GM21723 (cell line): ENCODE measurements at regions not wholly inside any gene's neighbourhood (a gene's known extent, or its start where the extent isn't known, plus 50 kb on each side); places are given as distances from the start of the nearest gene placed in this dataset.

Experiments
- ATAC-seq: cut with Tn5 transposase; IDR thresholded peaks from one replicate; pipeline ENCODE4 v1.9.1; 2021; ENCODE audit warnings: mild to moderate bottlenecking, moderate library complexity; ENCODE audit not compliant: unreplicated experiment

- ATAC-seq, result no peak
Measured at GRCh38 chr10:90644165-90644564, 213.7 kb downstream of the HTR7 start.

- no peak for ATAC-seq
Measured at GRCh38 chr10:90650858-90651257, 207.0 kb downstream of the HTR7 start.

- ATAC-seq, result no peak
Measured at GRCh38 chr10:90652519-90652918, 205.3 kb downstream of the HTR7 start.

GRCh38 chr10:90658791-90659190 is 199.0 kb downstream of the HTR7 start:
- no peak for ATAC-seq

GRCh38 chr10:90665905-90666662 is 191.8 kb downstream of the HTR7 start:
- no peak for ATAC-seq

- ATAC-seq, result no peak
Measured at GRCh38 chr10:90674461-90674860, 183.4 kb downstream of the HTR7 start.

GRCh38 chr10:90674928-90675327 is 182.9 kb downstream of the HTR7 start:
- no peak for ATAC-seq

GRCh38 chr10:90675621-90676020 is 182.2 kb downstream of the HTR7 start:
- ATAC-seq, result no peak
